PC-3 (cell line): ENCODE measurements at regions not wholly inside any gene's neighbourhood (a gene's known extent, or its start where the extent isn't known, plus 50 kb on each side); places are given as distances from the start of the nearest gene placed in this dataset.

Experiments used
- ATAC-seq: fragments of 200-7000 bp; cut with Tn5 transposase; 2 replicates; pipeline ENCODE4 v1.9.1; 2020; ENCODE audit warnings: mild to moderate bottlenecking, moderate library complexity
- BruUV-seq: library from RNA; stranded (reverse); fragments of 400-500 nt; replicated peaks from 2 replicates; lab custom pipeline; 2021; lab: Mats Ljungman, UMichigan
- CTCF ChIA-PET: fragments of 300-600 bp; sonication (Branson Sonifier 250); formaldehyde crosslinking; loops from one replicate; lab custom pipeline; 2022; ENCODE audit warnings: antibody characterized with exemption; lab: Charles Lee
- POLR2A ChIA-PET: fragments of 300-600 bp; sonication (Branson Sonifier 250); formaldehyde crosslinking; loops from one replicate; lab custom pipeline; 2022; ENCODE audit warnings: antibody characterized with exemption; ENCODE audit not compliant: unreplicated experiment; lab: Charles Lee
- DNase-seq: peaks from one replicate; pipeline ENCODE4 v3.0.0-alpha.2; 2015
- H2AFZ ChIP-seq: fragments of 300-600 bp; sonication (generic); 2 replicates; pipeline ENCODE4 v1.6.0; 2016; ENCODE audit warnings: antibody characterized with exemption, low read length
- H3F3A ChIP-seq: fragments of 300-600 bp; sonication (generic); one replicate; pipeline ENCODE4 v1.6.0; 2017; ENCODE audit warnings: antibody characterized with exemption, low read length, control low read depth, mild to moderate bottlenecking; ENCODE audit not compliant: unreplicated experiment
- H3K27ac ChIP-seq: fragments of 300-600 bp; sonication (generic); 2 replicates; pipeline ENCODE4 v1.5.1; 2016; ENCODE audit warnings: mild to moderate bottlenecking, low read length
- H3K27me3 ChIP-seq: fragments of 300-600 bp; sonication (generic); 2 replicates; pipeline ENCODE4 v1.6.1; 2016; ENCODE audit warnings: low read length, mixed read lengths
- H3K36me3 ChIP-seq: fragments of 300-600 bp; sonication (generic); 2 replicates; pipeline ENCODE4 v1.6.1; 2016; ENCODE audit warnings: low read depth, mixed run types, low read length, mixed read lengths
- H3K4me1 ChIP-seq: fragments of 300-600 bp; sonication (generic); 2 replicates; pipeline ENCODE4 v1.5.1; 2016; ENCODE audit warnings: low read length; ENCODE audit not compliant: insufficient read depth
- H3K4me2 ChIP-seq: fragments of 300-600 bp; sonication (generic); 2 replicates; pipeline ENCODE4 v1.6.0; 2016; ENCODE audit warnings: low read length
- H3K4me3 ChIP-seq: fragments of 300-600 bp; sonication (generic); 2 replicates; pipeline ENCODE4 v1.5.1; 2016; ENCODE audit warnings: mild to moderate bottlenecking, low read length, mixed read lengths
- H3K79me2 ChIP-seq: fragments of 300-600 bp; sonication (generic); 2 replicates; pipeline ENCODE4 v1.6.1; 2017; ENCODE audit warnings: low read length, mixed read lengths
- H3K9ac ChIP-seq: fragments of 300-600 bp; sonication (generic); 2 replicates; pipeline ENCODE4 v1.6.0; 2016; ENCODE audit warnings: mild to moderate bottlenecking, low read length
- H3K9me2 ChIP-seq: fragments of 300-600 bp; sonication (generic); replicated peaks from 2 replicates; pipeline ENCODE4 v1.6.1; 2016; ENCODE audit warnings: mixed run types, low read length, mixed read lengths
- H3K9me3 ChIP-seq: fragments of 300-600 bp; sonication (generic); 2 replicates; pipeline ENCODE4 v1.6.1; 2016; ENCODE audit warnings: low read length, mixed read lengths
- H4K20me1 ChIP-seq: fragments of 300-600 bp; sonication (generic); 2 replicates; pipeline ENCODE4 v1.6.1; 2016; ENCODE audit warnings: low read length, mixed read lengths
- EZH2 ChIP-seq: fragments of 300-600 bp; sonication (generic); IDR thresholded peaks from one replicate; pipeline ENCODE4 v1.6.1; 2017; ENCODE audit warnings: antibody characterized with exemption, mild to moderate bottlenecking, low read length; ENCODE audit not compliant: unreplicated experiment
- EZH2phosphoT487 ChIP-seq: fragments of 300-600 bp; sonication (generic); IDR thresholded peaks from 2 replicates; pipeline ENCODE4 v1.6.1; 2018; ENCODE audit warnings: mild to moderate bottlenecking, antibody characterized with exemption, low read length, borderline replicate concordance
- intact Hi-C: fragments of 100-400 bp; cut with micrococcal nuclease; formaldehyde crosslinking; loops from 2 replicates; pipeline ENCODE4 v1.9.0; 2023
- TF ChIP-seq, protein P1 (sequence below): fragments of 300-600 bp; sonication (generic); conservative IDR thresholded peaks from 2 replicates; pipeline ENCODE4 v1.5.1; 2017; ENCODE audit warnings: antibody characterized with exemption, low read depth, mild to moderate bottlenecking, low read length

DNA sequence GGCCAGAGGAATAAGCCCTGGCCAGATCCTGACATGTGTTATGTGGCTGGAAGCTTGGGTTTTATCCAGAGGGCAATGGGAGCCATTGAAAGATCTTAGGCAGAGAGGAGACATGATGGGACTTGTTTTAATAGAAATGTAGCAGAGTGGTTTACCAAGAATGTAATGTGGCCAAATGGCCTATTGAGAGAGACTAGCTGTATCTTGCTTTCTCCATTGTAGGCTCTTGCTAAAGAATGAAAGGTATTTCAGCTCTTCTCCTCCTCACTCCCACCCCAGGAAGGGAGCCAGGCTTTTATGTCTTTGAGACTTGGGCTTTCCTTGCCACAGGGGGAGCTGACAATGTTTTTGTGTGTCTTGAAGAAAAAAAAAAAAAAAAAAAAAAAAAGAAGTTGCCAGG, 82.3 kb downstream of the TRIM29 start:
- no peak overlapping the region for H3K9ac ChIP-seq
- POLR2A ChIA-PET, result no interaction called here

DNA sequence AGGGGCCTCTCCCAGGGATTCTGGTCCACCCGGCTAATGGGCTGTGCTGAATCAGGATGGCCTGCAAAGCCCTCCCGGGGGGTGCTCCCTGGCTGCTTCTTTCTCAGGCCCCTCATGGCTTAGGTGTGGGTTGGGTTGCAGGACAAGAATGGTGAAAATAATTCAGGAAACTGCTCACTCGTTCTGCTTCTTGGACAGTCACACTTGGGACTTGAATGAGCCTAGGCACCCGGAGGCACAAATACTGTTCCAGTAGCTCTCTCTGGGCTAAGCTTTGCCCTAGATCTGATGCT, 83.2 kb downstream of the TRIM29 start:
- H3K9me2 ChIP-seq, result no peaks in the 10 kb centered on the region
- no peaks in the 10 kb centered on the region for H3K36me3 ChIP-seq
- H4K20me1 ChIP-seq, result no peaks in the 10 kb centered on the region
- H3K27me3 ChIP-seq, result peaks cover 65% of the 10 kb centered on the region
- POLR2A ChIA-PET, result no interaction called here
- no peaks in the 10 kb centered on the region for H3K9me3 ChIP-seq
- no peak overlapping the region for H3K27ac ChIP-seq
- CTCF ChIA-PET, result no interaction called here
- no TSS peak for BruUV-seq
- DNase-seq, result no peak
- no peak for ATAC-seq
- no peak overlapping the region for H3K9ac ChIP-seq
- H2AFZ ChIP-seq, result no peak overlapping the region
- H3K4me2 ChIP-seq, result no peak overlapping the region
- no peaks in the 10 kb centered on the region for H3K4me1 ChIP-seq
- H3K79me2 ChIP-seq, result no peaks in the 10 kb centered on the region
- H3F3A ChIP-seq, result no peaks in the 10 kb centered on the region
- TF ChIP-seq, protein P1, sequence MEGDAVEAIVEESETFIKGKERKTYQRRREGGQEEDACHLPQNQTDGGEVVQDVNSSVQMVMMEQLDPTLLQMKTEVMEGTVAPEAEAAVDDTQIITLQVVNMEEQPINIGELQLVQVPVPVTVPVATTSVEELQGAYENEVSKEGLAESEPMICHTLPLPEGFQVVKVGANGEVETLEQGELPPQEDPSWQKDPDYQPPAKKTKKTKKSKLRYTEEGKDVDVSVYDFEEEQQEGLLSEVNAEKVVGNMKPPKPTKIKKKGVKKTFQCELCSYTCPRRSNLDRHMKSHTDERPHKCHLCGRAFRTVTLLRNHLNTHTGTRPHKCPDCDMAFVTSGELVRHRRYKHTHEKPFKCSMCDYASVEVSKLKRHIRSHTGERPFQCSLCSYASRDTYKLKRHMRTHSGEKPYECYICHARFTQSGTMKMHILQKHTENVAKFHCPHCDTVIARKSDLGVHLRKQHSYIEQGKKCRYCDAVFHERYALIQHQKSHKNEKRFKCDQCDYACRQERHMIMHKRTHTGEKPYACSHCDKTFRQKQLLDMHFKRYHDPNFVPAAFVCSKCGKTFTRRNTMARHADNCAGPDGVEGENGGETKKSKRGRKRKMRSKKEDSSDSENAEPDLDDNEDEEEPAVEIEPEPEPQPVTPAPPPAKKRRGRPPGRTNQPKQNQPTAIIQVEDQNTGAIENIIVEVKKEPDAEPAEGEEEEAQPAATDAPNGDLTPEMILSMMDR, result no peak
- TF ChIP-seq EZH2phosphoT487 (no peak), EZH2 (no peak)
- H3K4me3 ChIP-seq, result no peak overlapping the region
- intact Hi-C loops, result no loop called here

More for the DNA sequence above, 82.3 kb downstream of the TRIM29 start:
- no peaks in the 10 kb centered on the region for H3K4me1 ChIP-seq
- no peaks in the 10 kb centered on the region for H4K20me1 ChIP-seq
- TF ChIP-seq EZH2phosphoT487, result no peak
- TF ChIP-seq, protein P1, result no peak
- no peak for TF ChIP-seq EZH2
- no peaks in the 10 kb centered on the region for H3K9me2 ChIP-seq
- intact Hi-C loops, result no loop called here
- no TSS peak for BruUV-seq
- no peaks in the 10 kb centered on the region for H3F3A ChIP-seq
- no peak overlapping the region for H3K4me2 ChIP-seq
- CTCF ChIA-PET, result no interaction called here
- no peak for ATAC-seq
- no peak overlapping the region for H2AFZ ChIP-seq
- H3K79me2 ChIP-seq, result no peaks in the 10 kb centered on the region
- H3K9me3 ChIP-seq, result no peaks in the 10 kb centered on the region
- H3K27me3 ChIP-seq, result peaks cover 73% of the 10 kb centered on the region
- DNase-seq, result no peak
- no peaks in the 10 kb centered on the region for H3K36me3 ChIP-seq
- no peak overlapping the region for H3K27ac ChIP-seq
- H3K4me3 ChIP-seq, result no peak overlapping the region

DNA sequence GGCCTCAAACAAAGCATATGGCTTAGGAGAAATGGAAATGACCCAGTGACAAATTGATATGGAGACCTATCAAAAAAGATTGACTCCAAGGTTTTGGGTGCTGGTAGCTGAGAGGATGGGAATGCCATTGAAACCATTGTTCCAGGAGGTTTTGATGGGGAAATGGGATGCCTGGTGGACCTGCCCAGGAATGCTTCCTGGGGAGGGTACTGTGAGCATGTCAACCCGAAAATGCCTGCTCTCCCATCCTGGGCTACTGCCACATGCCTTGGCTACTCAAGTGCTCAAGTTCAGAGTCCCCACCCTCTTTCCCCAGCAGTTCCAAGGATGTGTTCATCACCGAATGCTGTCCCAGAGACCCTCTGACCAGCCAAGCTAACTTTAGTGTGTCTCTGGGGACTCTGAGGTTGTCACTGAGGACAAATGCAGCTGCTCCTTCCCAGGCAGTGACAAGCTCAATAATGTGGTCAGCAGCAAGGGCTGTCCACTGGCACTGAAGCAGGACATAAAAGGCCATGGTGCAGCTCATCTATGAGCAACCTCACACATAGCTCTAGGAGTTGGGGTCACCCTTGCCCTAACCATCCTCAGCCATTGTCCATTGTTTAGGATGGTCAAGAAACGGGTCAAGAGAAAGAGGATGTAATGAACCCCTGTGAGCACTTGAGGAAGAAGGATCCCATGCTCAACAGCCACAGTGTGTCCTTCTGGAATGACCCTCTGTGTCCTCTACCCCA, 83.7 kb downstream of the TRIM29 start:
- no peak overlapping the region for H3K27ac ChIP-seq
- H3K9me3 ChIP-seq, result no peaks in the 10 kb centered on the region
- no peak for TF ChIP-seq EZH2phosphoT487
- TF ChIP-seq, protein P1, result no peak
- no peak for TF ChIP-seq EZH2
- DNase-seq, result no peak
- intact Hi-C loops, result no loop called here
- no peaks in the 10 kb centered on the region for H3K36me3 ChIP-seq
- H3K4me2 ChIP-seq, result no peak overlapping the region
- peaks cover 59% of the 10 kb centered on the region for H3K27me3 ChIP-seq
- BruUV-seq, result no TSS peak
- H3K79me2 ChIP-seq, result no peaks in the 10 kb centered on the region
- H3K4me1 ChIP-seq, result no peaks in the 10 kb centered on the region
- H3K9me2 ChIP-seq, result no peaks in the 10 kb centered on the region
- no peak for ATAC-seq
- POLR2A ChIA-PET, result no interaction called here
- H3K9ac ChIP-seq, result no peak overlapping the region
- CTCF ChIA-PET, result no interaction called here
- H4K20me1 ChIP-seq, result no peaks in the 10 kb centered on the region
- H2AFZ ChIP-seq, result no peak overlapping the region
- no peaks in the 10 kb centered on the region for H3F3A ChIP-seq
- no peak overlapping the region for H3K4me3 ChIP-seq
